Pons (tissue), 1 donor: ENCODE measurements at regions not wholly inside any gene's neighbourhood (a gene's known extent, or its start where the extent isn't known, plus 50 kb on each side); places are given as distances from the start of the nearest gene placed in this dataset.

Experiments used
- DNase-seq: peaks from one replicate; pipeline ENCODE4 v3.0.0-alpha.2; 2016; ENCODE audit warnings: low spot score

DNA sequence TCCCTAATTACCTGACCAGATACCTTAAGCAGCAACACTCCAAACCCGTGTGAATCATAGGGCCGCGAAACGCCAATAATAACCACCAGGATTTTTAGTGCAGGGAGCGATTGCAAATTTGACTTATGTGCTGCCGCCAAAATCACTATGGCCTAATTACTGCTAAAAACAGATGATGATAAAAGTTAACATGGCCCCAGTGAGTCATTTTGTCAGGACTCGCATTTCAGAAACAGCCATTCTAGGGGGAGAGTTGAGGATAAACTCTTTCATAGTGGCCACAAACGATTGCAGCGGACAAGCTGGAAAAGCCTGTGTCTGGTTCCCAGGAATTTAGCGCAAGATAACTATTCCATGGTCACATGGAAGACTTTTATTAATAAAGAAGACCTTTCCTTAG is 103.4 kb downstream of the HLX start:
- no peak for DNase-seq

- no peak for DNase-seq
These were observed 104.8 kb downstream of the HLX start for GRCh38 chr1:220983877-220984635.

DNA sequence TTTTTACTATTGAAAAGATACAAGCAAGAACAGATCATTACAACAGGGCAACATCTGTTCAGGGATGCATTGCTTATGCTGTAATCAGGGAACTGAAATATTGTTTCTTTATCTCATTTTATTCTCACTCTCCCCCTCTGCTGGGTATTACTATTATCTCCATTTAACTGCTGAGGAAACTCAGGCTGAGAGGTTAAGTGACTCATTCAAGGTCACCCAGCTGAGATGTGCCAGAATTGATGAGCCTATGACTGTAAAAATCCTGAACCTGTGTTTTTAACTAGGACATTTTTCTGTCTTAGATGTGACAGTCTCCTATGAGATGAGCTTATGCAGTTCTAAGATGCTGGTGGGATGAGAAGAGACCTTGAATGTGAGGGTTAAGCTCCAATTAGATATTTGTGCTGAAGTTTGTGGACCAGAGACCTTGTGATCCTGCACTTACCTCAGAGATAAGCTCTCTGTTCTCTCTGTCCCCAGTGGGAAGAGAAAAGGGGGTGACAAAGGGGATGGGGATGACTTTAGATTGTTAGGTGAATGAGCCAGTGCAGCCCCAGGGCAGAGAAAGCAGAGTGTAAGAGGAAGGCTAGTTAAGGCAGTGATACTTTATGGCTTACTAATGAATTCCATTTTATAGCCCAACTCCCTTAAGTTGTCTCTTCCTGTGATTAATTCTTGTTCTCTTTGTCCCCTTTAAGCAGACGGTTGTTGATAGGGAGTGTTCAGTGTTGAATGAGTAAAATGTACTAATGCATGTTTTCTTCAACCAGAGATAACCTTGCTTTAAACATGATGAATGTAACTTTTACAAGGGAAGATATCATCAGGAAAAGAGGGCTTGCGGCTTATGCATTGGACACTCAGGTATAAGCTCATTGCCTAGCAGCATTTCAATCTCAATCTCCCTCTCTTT is 111.4 kb downstream of the HLX start:
- DNase-seq: no peak

- no peak for DNase-seq
These were observed 112.3 kb downstream of the HLX start for GRCh38 chr1:220991506-220991905.

DNA sequence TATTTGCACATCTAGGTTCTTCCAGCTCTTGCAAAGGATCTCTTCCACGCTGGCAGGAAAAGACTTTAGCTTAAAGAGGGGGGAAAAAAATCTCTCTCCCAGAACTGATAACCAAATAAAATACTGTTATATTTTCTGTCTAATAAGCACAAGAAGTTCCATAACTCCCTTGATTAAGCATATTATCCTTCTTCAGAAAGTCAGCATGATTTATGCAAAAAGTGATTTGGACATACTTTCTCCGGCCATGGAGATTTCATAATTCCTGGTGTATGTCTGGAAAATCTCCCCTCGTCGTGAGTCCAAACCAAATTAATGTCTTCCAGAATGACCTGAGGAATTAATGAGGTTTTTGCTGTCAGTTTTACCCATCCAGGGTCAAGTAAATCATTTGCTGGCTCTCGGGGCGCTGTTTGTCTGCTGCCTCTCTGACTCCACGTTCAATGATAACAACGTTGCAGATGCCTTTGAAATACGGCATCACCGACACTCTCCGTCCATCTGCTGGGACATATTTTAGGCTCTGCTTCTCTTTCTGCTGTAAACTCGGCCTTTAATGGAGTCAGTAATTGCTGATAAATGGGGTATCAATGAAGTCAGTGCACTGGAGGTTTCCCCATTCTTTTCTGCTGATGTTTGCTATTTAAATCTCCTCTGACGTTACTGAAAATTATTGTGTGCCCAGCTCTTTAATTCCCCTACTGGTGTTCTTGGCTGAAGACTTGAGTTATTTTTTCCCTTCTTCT is 112.9 kb downstream of the HLX start:
- no peak for DNase-seq

- no peak for DNase-seq
These were observed 113.4 kb downstream of the HLX start for GRCh38 chr1:220992705-220993052.

GRCh38 chr1:220994671-220995070 is 115.4 kb downstream of the HLX start:
- DNase-seq: no peak

GRCh38 chr1:220997791-220998190 is 118.5 kb downstream of the HLX start:
- no peak for DNase-seq

DNA sequence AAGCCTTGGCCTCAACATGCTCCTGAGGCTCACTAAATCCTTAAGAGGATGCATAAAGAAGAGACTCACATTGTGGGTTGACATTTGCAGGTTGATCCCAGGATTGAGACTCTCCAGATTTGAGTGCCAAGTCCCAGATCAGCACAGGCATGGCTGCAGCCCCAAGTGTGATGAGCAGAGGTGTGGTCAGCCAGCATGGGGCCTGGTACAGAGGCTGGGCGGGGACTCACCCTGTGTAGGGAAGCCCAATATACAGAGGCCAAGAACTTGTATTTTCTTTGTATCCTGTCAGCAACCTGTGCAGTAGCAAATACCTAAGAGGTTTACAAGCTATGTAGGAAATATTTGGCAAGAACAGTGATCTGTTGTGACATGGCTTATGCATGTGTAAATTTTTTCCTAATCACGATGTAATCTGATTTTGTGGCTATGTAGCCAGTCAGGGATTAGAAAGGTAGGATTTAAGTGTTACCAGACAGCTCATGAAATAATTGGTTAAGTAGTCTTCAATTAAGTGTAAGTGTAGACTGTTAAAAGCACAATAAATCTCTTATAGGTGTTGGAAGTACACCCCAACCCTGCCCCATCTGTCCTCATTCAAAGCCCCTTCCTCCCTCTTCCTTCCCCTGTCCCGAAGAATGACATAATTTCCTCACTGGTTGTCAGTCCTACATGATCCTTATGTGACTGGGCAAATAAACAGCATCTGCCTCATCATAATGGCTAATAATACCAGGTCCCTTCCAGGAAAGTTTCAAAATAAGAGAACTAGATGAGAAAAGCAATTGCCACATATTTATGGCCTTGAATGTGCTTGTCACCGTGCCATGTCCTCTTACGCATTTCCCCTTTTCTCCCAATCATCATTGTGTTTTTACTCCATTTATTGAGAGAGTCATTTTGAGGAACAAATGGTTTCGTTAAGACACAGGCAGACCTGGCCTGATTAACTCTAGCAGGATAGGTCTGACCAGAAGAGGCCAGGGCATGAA is 120.9 kb downstream of the HLX start:
- DNase-seq: peak; percentile 55

DNA sequence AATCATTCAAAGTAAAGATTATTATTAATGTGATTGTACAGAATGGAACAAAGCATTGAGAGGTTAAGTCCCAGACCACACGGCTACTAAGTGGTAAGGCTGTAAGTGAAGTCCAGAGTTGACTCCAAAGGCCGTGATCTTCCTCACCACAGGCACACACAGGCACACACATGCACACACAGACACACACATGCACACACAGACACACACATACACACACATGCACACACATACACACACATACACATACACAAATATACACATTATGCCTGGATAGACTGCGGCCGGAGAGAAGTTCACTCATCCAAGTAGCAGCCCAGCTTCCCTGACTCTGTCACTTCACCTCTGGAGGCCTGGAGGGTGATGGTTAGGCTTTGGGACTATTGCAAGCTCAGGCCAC is 121.9 kb downstream of the HLX start:
- DNase-seq: no peak

DNA sequence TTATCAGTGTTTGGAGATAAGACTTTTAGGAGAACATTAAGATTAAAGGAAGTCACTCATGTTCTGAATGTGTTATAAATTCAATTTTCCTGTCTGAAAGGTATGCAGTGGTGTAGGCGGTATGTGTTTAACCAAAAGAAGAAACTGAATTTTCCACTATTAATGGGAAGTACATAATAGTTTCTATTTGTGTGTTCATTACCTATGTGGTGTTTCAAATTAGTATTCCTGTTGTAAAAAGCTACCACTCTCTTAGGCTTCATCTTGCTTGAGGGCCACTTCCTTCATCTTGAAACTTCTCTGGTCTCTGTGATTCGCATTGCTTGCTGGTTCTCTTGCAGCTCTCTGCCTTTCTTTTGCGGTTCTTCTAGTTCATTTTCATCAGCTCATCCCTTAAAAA is 123.4 kb downstream of the HLX start:
- no peak for DNase-seq

GRCh38 chr1:221011145-221011544 is 131.9 kb downstream of the HLX start:
- no peak for DNase-seq

GRCh38 chr1:221012120-221012519 is 132.9 kb downstream of the HLX start:
- no peak for DNase-seq

- DNase-seq: no peak
These were observed 134.7 kb downstream of the HLX start for GRCh38 chr1:221013691-221014660.

GRCh38 chr1:221015159-221015790 is 136.0 kb downstream of the HLX start:
- no peak for DNase-seq

GRCh38 chr1:221016751-221017150 is 137.5 kb downstream of the HLX start:
- DNase-seq: no peak

- DNase-seq: no peak
These were observed 139.2 kb downstream of the HLX start for GRCh38 chr1:221018414-221018813.

GRCh38 chr1:221022331-221022730 is 143.1 kb downstream of the HLX start:
- no peak for DNase-seq

DNA sequence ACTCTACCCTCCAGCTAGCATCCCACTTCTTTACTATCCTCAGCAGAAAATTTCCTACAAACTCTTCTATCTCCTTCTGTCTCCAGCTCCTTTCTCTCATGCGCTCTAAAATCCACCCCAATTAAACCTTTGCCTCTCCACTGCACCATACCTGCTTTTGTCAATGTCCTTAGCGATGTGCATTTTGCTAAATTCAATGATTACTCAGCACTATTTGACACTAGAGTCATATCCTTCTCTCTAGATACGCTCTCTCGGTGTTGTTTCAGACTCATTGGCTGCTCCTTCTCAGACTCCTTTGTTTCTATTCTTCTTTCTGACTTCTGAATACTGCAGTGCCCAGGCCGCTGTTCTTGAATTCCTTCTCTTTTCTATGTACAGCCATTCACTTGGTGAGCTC is 144.2 kb downstream of the HLX start:
- no peak for DNase-seq

DNA sequence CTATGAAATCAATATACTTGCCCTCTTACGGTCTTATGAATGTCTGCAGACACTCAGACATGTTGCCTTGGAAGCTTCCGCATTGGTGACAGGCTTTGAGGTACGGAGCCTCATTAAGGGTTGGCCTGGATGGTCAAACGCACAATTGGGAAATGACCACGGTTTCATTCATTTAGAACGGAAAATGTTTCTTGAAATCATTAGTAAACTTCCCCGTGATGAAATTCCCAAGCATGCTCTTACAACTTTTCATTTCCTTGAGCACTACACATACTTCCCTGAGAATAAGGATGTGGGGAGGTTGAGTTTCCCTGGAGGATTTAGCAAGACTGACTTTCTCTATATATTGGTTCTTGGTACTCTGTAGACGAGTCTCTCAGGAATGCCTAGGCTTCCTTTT is 146.3 kb downstream of the HLX start:
- DNase-seq: no peak
